ENCODE measurements at regions not wholly inside any gene's neighbourhood (a gene's known extent, or its start where the extent isn't known, plus 50 kb on each side); places are given as distances from the start of the nearest gene placed in this dataset.

GRCh38 chr2:7971248-7971647, 710.6 kb upstream of the ID2 start:
- H3K4me3 ChIP-seq, result no peak overlapping the region
- H3K9me3 ChIP-seq, result no peaks in the 10 kb centered on the region
- no peak for DNase-seq (ENCODE audit: low spot score)
- no peaks in the 10 kb centered on the region for H3K27me3 ChIP-seq
- no peaks in the 10 kb centered on the region for H3K4me1 ChIP-seq
- H3K27ac ChIP-seq, result no peak overlapping the region
- TF ChIP-seq CTCF (IDR thresholded peaks at IDR 0.05), result no peak
- no peaks in the 10 kb centered on the region for H3K36me3 ChIP-seq

- Histone ChIP-seq H3K4me3 (no peak overlapping the region), H3K36me3 (no peaks in the 10 kb centered on the region), H3K9me3 (no peaks in the 10 kb centered on the region), H3K27me3 (no peaks in the 10 kb centered on the region), H3K4me1 (no peaks in the 10 kb centered on the region), H3K27ac (no peak overlapping the region)
- no peak for TF ChIP-seq CTCF (IDR thresholded peaks at IDR 0.05)
- no peak for DNase-seq (ENCODE audit: low spot score)
These were observed 710.0 kb upstream of the ID2 start for GRCh38 chr2:7971841-7972240.

- Histone ChIP-seq H3K4me1 (no peaks in the 10 kb centered on the region), H3K36me3 (no peaks in the 10 kb centered on the region), H3K27ac (no peak overlapping the region), H3K9me3 (no peaks in the 10 kb centered on the region), H3K4me3 (no peak overlapping the region), H3K27me3 (no peaks in the 10 kb centered on the region)
- TF ChIP-seq CTCF (IDR thresholded peaks at IDR 0.05), result no peak
- no peak for DNase-seq (ENCODE audit: low spot score)
These were observed 709.2 kb upstream of the ID2 start for GRCh38 chr2:7972670-7973069.

GRCh38 chr2:7973801-7974480, 707.9 kb upstream of the ID2 start:
- no peak for TF ChIP-seq CTCF (IDR thresholded peaks at IDR 0.05)
- Histone ChIP-seq H3K4me3 (no peak overlapping the region), H3K36me3 (no peaks in the 10 kb centered on the region), H3K27me3 (no peaks in the 10 kb centered on the region), H3K9me3 (no peaks in the 10 kb centered on the region), H3K4me1 (no peaks in the 10 kb centered on the region), H3K27ac (no peak overlapping the region)
- no peak for DNase-seq (ENCODE audit: low spot score)

GRCh38 chr2:7974936-7975335, 706.9 kb upstream of the ID2 start:
- H3K4me3 ChIP-seq, result no peak overlapping the region
- no peaks in the 10 kb centered on the region for H3K27me3 ChIP-seq
- H3K4me1 ChIP-seq, result no peaks in the 10 kb centered on the region
- H3K27ac ChIP-seq, result no peak overlapping the region
- no peaks in the 10 kb centered on the region for H3K9me3 ChIP-seq
- H3K36me3 ChIP-seq, result no peaks in the 10 kb centered on the region
- no peak for DNase-seq (ENCODE audit: low spot score)
- no peak for TF ChIP-seq CTCF (IDR thresholded peaks at IDR 0.05)

GRCh38 chr2:7976206-7976605, 705.6 kb upstream of the ID2 start:
- Histone ChIP-seq H3K27ac (no peak overlapping the region), H3K9me3 (no peaks in the 10 kb centered on the region), H3K27me3 (no peaks in the 10 kb centered on the region), H3K4me3 (no peak overlapping the region), H3K36me3 (no peaks in the 10 kb centered on the region), H3K4me1 (no peaks in the 10 kb centered on the region)
- no peak for DNase-seq (ENCODE audit: low spot score)
- no peak for TF ChIP-seq CTCF (IDR thresholded peaks at IDR 0.05)

All from right atrium auricular region (tissue), 2 donors.